Astrocyte of the cerebellum (primary cell): ENCODE measurements at regions not wholly inside any gene's neighbourhood (a gene's known extent, or its start where the extent isn't known, plus 50 kb on each side); places are given as distances from the start of the nearest gene placed in this dataset.
"Not testable (repeated sequence)": the region's sequence is repeated elsewhere in the genome, so short reads cannot be mapped to it uniquely, and the experiment has no call there.

Source experiments
- DNase-seq: peaks from one replicate; pipeline ENCODE4 v3.0.0-alpha.2; 2011; ENCODE audit warnings: low read depth
- H3K4me3 ChIP-seq: 2 replicates; pipeline ENCODE4 v1.5.1; 2011; ENCODE audit warnings: mild to moderate bottlenecking, low read depth, low read length, moderate library complexity
- in situ Hi-C: cut with HindIII; loops from 2 replicates; pipeline ENCODE4 v1.10.0; 2017; ENCODE audit warnings: low sequenced_read_pairs
- TF ChIP-seq, protein P1 (sequence below): IDR thresholded peaks from 2 replicates; pipeline ENCODE4 v1.5.1; 2012; ENCODE audit warnings: low read length, low read depth, moderate library complexity, mild to moderate bottlenecking; ENCODE audit errors: missing control alignments

DNA sequence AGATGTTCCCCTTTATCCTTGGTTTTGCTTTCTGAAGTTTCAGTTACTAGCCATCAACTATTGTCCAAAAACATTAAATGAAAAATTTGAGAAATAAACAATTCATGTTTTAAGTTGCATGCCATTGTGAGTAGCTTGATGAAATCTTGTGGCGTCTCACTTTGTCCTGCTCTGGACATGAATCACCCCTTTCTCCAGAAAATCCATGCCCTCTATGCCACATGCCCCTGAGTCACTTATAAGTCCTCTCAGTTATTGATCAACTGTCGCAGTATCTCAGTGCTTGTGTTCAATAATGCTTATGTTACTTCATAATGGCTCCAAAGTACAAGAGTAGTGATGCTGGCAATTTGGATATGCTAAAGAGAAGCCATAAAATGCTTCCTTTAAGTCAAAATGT, 208.0 kb upstream of the FERD3L start:
- in situ Hi-C loops: no loop called here
- DNase-seq: no peak
- no peak overlapping the region for H3K4me3 ChIP-seq
- TF ChIP-seq, protein P1, sequence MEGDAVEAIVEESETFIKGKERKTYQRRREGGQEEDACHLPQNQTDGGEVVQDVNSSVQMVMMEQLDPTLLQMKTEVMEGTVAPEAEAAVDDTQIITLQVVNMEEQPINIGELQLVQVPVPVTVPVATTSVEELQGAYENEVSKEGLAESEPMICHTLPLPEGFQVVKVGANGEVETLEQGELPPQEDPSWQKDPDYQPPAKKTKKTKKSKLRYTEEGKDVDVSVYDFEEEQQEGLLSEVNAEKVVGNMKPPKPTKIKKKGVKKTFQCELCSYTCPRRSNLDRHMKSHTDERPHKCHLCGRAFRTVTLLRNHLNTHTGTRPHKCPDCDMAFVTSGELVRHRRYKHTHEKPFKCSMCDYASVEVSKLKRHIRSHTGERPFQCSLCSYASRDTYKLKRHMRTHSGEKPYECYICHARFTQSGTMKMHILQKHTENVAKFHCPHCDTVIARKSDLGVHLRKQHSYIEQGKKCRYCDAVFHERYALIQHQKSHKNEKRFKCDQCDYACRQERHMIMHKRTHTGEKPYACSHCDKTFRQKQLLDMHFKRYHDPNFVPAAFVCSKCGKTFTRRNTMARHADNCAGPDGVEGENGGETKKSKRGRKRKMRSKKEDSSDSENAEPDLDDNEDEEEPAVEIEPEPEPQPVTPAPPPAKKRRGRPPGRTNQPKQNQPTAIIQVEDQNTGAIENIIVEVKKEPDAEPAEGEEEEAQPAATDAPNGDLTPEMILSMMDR: no peak

DNA sequence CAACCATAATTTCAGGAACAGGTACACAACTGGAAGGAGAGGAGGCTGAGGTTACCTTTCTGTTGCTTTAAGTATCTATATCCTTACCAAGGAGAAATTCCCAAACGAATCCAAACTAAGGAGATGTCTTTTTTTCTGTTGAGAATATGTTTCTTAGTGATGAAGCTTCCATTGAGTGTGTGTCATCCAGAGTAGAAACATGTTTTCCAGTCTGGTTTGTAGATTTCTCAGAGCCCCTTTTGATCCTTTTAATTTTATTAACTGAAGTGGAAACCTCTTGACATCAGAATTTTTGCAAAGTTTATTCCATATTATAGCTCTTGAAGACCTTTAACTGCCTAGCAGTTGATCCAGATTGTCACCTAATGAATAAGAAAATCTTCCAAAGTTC, 207.1 kb upstream of the FERD3L start:
- TF ChIP-seq, protein P1: no peak

DNA sequence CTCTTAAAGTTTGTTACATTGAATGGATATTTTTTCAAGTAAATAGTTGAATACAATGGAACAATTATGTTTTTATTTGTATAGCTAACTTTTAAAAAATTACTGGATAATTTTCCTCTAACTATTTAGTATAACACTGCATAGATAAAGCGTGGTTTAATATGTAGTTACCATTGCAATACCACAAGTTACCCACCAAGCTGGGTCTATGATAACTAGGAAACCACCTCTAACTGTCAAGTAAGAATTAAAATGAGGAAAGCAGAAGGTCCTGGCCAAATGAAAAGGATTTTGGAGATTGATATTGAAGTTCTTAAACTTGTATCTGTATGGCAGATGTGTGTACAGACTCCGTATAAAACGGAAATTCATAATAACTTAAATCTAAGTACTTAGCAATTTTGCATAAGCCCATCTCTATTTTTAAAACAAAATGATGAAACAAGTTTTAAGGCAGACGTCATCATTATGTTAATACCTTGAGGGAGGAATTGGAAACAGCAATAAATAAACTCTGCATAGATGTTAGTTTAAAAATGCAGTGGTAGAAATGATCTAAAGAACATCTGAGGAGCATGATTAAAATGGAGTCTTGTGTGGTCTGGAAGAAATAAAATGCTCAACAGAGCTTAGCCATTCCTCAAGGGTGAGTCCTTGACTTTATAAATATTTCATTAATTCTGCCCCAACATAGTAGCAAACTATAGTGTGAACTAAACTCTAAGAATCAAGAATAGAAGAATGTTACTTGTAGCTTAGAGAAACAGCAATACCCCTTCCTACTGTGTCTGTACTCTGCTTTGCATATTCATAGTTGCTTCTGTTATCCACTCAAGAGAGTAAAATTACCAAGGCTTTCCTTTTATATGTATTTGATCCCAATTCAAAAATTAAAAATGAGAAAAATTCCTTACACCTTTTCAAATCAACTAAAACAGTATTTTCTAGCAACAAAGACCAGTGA, 206.4 kb upstream of the FERD3L start:
- no peak overlapping the region for H3K4me3 ChIP-seq
- DNase-seq: no peak
- in situ Hi-C loops: no loop called here
- TF ChIP-seq, protein P1: no peak

More for the DNA sequence above, 207.1 kb upstream of the FERD3L start:
- DNase-seq: no peak
- in situ Hi-C loops: no loop called here
- H3K4me3 ChIP-seq: no peak overlapping the region

DNA sequence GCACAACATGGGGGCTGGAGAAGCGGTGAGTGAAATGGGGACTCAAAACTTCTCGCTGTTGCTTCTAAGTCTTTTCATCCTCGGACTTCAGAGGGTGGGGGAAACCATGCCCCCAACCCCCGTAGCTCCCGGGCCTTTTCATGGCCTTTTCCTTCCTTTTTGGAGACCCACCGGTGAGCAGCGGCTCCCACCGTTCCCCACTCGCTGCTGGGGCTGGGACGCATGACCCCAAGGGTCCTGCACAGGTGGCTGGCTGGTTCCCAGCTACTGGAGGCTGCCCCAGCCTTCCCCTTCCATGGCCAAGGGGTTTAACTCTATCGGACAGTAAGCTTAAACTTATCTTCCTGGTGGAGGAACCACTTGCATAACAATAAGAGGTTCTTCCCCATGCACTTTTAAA, 194.3 kb upstream of the FERD3L start:
- TF ChIP-seq, protein P1: no peak

DNA sequence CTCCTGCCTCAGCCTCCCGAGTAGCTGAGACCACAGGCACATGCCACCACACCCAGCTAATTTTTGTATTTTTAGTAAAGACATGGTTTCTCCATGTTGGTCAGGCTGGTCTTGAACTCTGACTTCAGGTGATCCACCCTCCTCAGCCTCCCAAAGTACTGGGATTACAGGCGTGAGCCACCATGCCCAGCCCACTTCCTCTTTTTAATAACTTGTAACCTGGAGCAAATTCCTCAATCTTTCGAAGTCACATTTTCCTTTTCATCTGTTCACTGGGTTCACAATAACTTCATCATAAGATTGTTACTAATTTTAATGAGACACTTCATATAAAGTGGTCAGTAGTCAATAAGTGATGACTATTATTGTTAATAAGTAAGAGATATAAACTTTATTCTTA, 193.3 kb upstream of the FERD3L start:
- in situ Hi-C loops: not testable (repeated sequence)

More for the DNA sequence above, 194.3 kb upstream of the FERD3L start:
- in situ Hi-C loops: no loop called here
- H3K4me3 ChIP-seq: no peak overlapping the region
- DNase-seq: no peak

DNA sequence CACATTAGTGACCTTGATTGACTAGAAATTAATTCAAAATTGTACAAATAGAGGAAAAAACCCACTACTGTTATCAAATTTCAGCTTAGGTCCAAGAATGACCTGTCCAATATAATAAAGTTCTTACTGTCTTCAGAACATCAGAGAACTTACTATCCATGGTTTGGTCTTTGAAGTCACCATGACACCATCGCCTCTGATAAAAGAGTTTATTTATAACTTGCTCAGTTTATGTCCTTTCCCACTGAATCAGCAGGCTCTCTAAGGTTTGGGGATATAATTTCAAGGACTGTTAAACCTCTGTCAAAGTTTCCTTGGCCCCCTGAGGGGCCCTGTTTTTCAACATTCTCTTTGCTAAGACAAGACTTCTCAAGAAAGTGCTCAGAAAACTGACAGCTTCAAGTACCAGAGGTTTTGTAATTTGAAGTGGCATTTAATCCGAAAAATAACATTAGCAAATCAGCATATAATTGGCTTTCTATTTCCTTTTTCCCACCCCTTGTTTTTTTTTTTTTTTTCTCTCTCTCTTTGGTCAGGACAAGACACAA, 191.7 kb upstream of the FERD3L start:
- H3K4me3 ChIP-seq: no peak overlapping the region
- in situ Hi-C loops: no loop called here
- TF ChIP-seq, protein P1: no peak
- no peak for DNase-seq

More for the DNA sequence above, 193.3 kb upstream of the FERD3L start:
- not testable (repeated sequence) for H3K4me3 ChIP-seq, DNase-seq

DNA sequence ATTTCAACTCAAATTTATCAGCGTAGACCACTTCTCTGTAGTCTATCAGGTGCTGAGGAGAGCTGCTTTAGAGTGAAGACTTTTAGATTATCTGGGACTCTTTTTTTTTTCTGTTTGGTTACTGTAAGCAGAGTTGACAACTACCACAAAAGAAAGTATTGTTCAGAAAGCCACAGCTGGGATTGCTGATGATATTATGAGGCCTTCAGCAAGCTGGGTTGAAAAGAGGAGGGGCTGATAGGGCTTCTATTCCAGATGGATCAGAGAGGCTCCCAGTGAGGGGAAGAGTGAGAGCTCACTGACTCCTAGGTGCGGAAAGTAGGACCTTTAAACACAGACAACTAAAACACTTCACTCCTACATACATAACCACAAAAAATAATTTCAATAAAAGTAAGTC, 188.5 kb upstream of the FERD3L start:
- TF ChIP-seq, protein P1: no peak
- no peak overlapping the region for H3K4me3 ChIP-seq
- in situ Hi-C loops: no loop called here
- DNase-seq: no peak
